Medulla oblongata (tissue), 1 donor: ENCODE measurements at regions not wholly inside any gene's neighbourhood (a gene's known extent, or its start where the extent isn't known, plus 50 kb on each side); places are given as distances from the start of the nearest gene placed in this dataset.

Experiments
- DNase-seq: peaks from one replicate; pipeline ENCODE4 v3.0.0-alpha.2; 2015; ENCODE audit errors: extremely low spot score

- DNase-seq, result no peak
These were observed 294.9 kb downstream of the SOX11 start for GRCh38 chr2:5986801-5987787.

- DNase-seq, result no peak
These were observed 295.9 kb downstream of the SOX11 start for GRCh38 chr2:5988120-5988519.

- no peak for DNase-seq
These were observed 297.9 kb downstream of the SOX11 start for GRCh38 chr2:5990086-5990485.

- DNase-seq, result no peak
These were observed 299.3 kb downstream of the SOX11 start for GRCh38 chr2:5991305-5991968.

GRCh38 chr2:5995832-5996231, 303.6 kb downstream of the SOX11 start:
- DNase-seq, result no peak

GRCh38 chr2:6008186-6008585, 316.0 kb downstream of the SOX11 start:
- DNase-seq, result no peak

GRCh38 chr2:6008726-6009125, 316.5 kb downstream of the SOX11 start:
- DNase-seq, result no peak

- DNase-seq, result no peak
These were observed 318.0 kb downstream of the SOX11 start for GRCh38 chr2:6010163-6010562.

GRCh38 chr2:6011921-6012320, 319.7 kb downstream of the SOX11 start:
- DNase-seq, result no peak

GRCh38 chr2:6017736-6018286, 325.6 kb downstream of the SOX11 start:
- no peak for DNase-seq

GRCh38 chr2:6024229-6024628, 332.0 kb downstream of the SOX11 start:
- DNase-seq, result no peak

GRCh38 chr2:6024784-6025183, 332.6 kb downstream of the SOX11 start:
- no peak for DNase-seq

- no peak for DNase-seq
These were observed 333.2 kb downstream of the SOX11 start for GRCh38 chr2:6025391-6025790.

GRCh38 chr2:6027066-6027465, 334.9 kb downstream of the SOX11 start:
- DNase-seq, result no peak

GRCh38 chr2:6031200-6031867, 339.1 kb downstream of the SOX11 start:
- DNase-seq, result no peak

- no peak for DNase-seq
These were observed 344.0 kb downstream of the SOX11 start for GRCh38 chr2:6036211-6036610.

GRCh38 chr2:6043238-6043637, 351.1 kb downstream of the SOX11 start:
- no peak for DNase-seq

GRCh38 chr2:6052649-6053048, 360.5 kb downstream of the SOX11 start:
- no peak for DNase-seq

GRCh38 chr2:6053743-6054142, 361.6 kb downstream of the SOX11 start:
- no peak for DNase-seq

- DNase-seq, result no peak
These were observed 362.0 kb downstream of the SOX11 start for GRCh38 chr2:6054161-6054671.

GRCh38 chr2:6060992-6061663, 368.9 kb downstream of the SOX11 start:
- DNase-seq, result no peak
